CD14-positive monocyte (primary cell): ENCODE measurements at regions not wholly inside any gene's neighbourhood (a gene's known extent, or its start where the extent isn't known, plus 50 kb on each side); places are given as distances from the start of the nearest gene placed in this dataset.

Experiments
- DNase-seq, 3 donors: peaks; one replicate each; pipeline ENCODE4 v3.0.0-alpha.2; 2011 to 2022
- H2AFZ ChIP-seq: 2 replicates; pipeline ENCODE4 v1.6.0; 2012; ENCODE audit warnings: mild to moderate bottlenecking, low read depth, low read length, inconsistent platforms; ENCODE audit not compliant: insufficient read depth, poor library complexity, severe bottlenecking
- H3K27ac ChIP-seq, 2 donors: 1 replicate in 1 of 2; 2 replicates in 1 of 2; pipeline ENCODE4 v1.5.1; 2012 to 2013; ENCODE audit warnings: low read length in 2 of 2, control low read depth in 1 of 2, inconsistent platforms in 1 of 2, low read depth in 1 of 2, mild to moderate bottlenecking in 1 of 2
- H3K27me3 ChIP-seq, 2 donors: one replicate each; pipeline versions ENCODE4 v1.6.0 to v1.6.1; 2011 to 2013; ENCODE audit warnings: low read length in 2 of 2; ENCODE audit not compliant: control insufficient read depth in 2 of 2, insufficient read depth in 2 of 2
- H3K36me3 ChIP-seq, 2 donors: replicated peaks in 1 of 2; 1 replicate in 1 of 2; 2 replicates in 1 of 2; pipeline versions ENCODE4 v1.5.1 to v1.6.1; 2012 to 2013; ENCODE audit warnings: low read length in 2 of 2, control low read depth in 1 of 2, inconsistent platforms in 1 of 2, mild to moderate bottlenecking in 1 of 2; ENCODE audit not compliant: insufficient read depth in 2 of 2, control insufficient read depth in 1 of 2
- H3K4me1 ChIP-seq, 2 donors: 1 replicate in 1 of 2; 2 replicates in 1 of 2; pipeline versions ENCODE4 v1.5.1 to v1.6.1; 2012 to 2013; ENCODE audit warnings: low read length in 2 of 2, control low read depth in 1 of 2, inconsistent platforms in 1 of 2, mild to moderate bottlenecking in 1 of 2, moderate library complexity in 1 of 2; ENCODE audit not compliant: insufficient read depth in 2 of 2, control insufficient read depth in 1 of 2
- H3K4me2 ChIP-seq: replicated peaks from 2 replicates; pipeline ENCODE3; 2012; ENCODE audit warnings: low read length, moderate library complexity, mild to moderate bottlenecking; ENCODE audit not compliant: poor library complexity, severe bottlenecking; ENCODE audit errors: extremely low read depth
- H3K4me3 ChIP-seq, 3 experiments: fragments of 200-600 bp in 1 of 3; sonication (generic) in 1 of 3; replicated peaks in 1 of 3; 1 replicate in 2 of 3; 2 replicates in 1 of 3; pipeline ENCODE4 v1.5.1; 2011 to 2013; ENCODE audit warnings: low read length in 3 of 3, mild to moderate bottlenecking in 3 of 3, control low read depth in 2 of 3, low read depth in 2 of 3, inconsistent platforms in 1 of 3, moderate library complexity in 1 of 3
- H3K79me2 ChIP-seq: 2 replicates; pipeline ENCODE4 v1.6.0; 2012; ENCODE audit warnings: mild to moderate bottlenecking, control low read depth, inconsistent platforms, low read length, moderate library complexity; ENCODE audit not compliant: insufficient read depth
- H3K9ac ChIP-seq: 2 replicates; pipeline ENCODE4 v1.6.0; 2017; ENCODE audit warnings: low read length, mild to moderate bottlenecking; ENCODE audit not compliant: insufficient read depth, poor library complexity, severe bottlenecking
- H3K9me3 ChIP-seq, 2 donors: replicated peaks in 1 of 2; 1 replicate in 1 of 2; 2 replicates in 1 of 2; pipeline versions ENCODE4 v1.5.1 to v1.6.1; 2012 to 2013; ENCODE audit warnings: low read length in 2 of 2, control low read depth in 1 of 2; ENCODE audit not compliant: control insufficient read depth in 1 of 2, insufficient read depth in 1 of 2
- H4K20me1 ChIP-seq: 2 replicates; pipeline ENCODE4 v1.6.0; 2012; ENCODE audit warnings: mild to moderate bottlenecking, low read length, control low read depth, moderate library complexity; ENCODE audit not compliant: insufficient read depth
- H3K27ac Mint-ChIP-seq, 7 donors: one replicate each; pipeline ENCODE4 v1.8.0; 2020; ENCODE audit warnings: mild to moderate bottlenecking in 7 of 7, mixed read lengths in 7 of 7, moderate library complexity in 6 of 7, inconsistent platforms in 2 of 7
- H3K27me3 Mint-ChIP-seq, 3 donors: one replicate each; pipeline ENCODE4 v1.8.0; 2021 to 2022; ENCODE audit warnings: low read depth in 3 of 3, mild to moderate bottlenecking in 3 of 3, mixed read lengths in 3 of 3, moderate library complexity in 3 of 3, inconsistent platforms in 1 of 3
- H3K36me3 Mint-ChIP-seq, 2 donors: one replicate each; pipeline ENCODE4 v1.8.0; 2020; ENCODE audit warnings: mixed read lengths in 2 of 2, inconsistent platforms in 1 of 2, mild to moderate bottlenecking in 1 of 2
- H3K4me1 Mint-ChIP-seq: one replicate; pipeline ENCODE4 v1.8.0; 2020; ENCODE audit warnings: mild to moderate bottlenecking, mixed read lengths
- H3K4me3 Mint-ChIP-seq, 2 donors: one replicate each; pipeline ENCODE4 v1.8.0; 2020; ENCODE audit warnings: mild to moderate bottlenecking in 2 of 2, mixed read lengths in 2 of 2, moderate library complexity in 1 of 2
- H3K9me3 Mint-ChIP-seq, 7 donors: one replicate each; pipeline ENCODE4 v1.8.0; 2020 to 2022; ENCODE audit warnings: mixed read lengths in 7 of 7, mild to moderate bottlenecking in 6 of 7, moderate library complexity in 6 of 7, inconsistent platforms in 2 of 7
- CTCF ChIP-seq: fragments of 200-600 bp; IDR thresholded peaks from one replicate; pipeline ENCODE4 v1.8.0; 2022; ENCODE audit warnings: antibody characterized with exemption, mild to moderate bottlenecking
- WGBS: methylation state at CpG from one replicate; pipeline ENCODE4 v1.1.5; 2013; ENCODE audit warnings: missing lambda C conversion rate; ENCODE audit not compliant: insufficient coverage; 5-methylcytosine and 5-hydroxymethylcytosine counted together
- intact Hi-C, 2 donors: fragments of 100-400 bp; cut with micrococcal nuclease; formaldehyde crosslinking; loops; one replicate each; pipeline versions ENCODE4 v1.15.0 to v1.15.1; 2023

- Histone ChIP-seq H4K20me1 (no peaks in the 10 kb centered on the region), H3K27me3 (no peaks in the 10 kb centered on the region), H3K4me3 (no peak overlapping the region), H3K27ac (no peak overlapping the region), H3K4me2 (no peak overlapping the region), H3K9ac (no peak overlapping the region), H3K36me3 (no peaks in the 10 kb centered on the region), H3K9me3 (no peaks in the 10 kb centered on the region), H3K4me1 (no peaks in the 10 kb centered on the region), H2AFZ (no peak overlapping the region), H3K79me2 (no peaks in the 10 kb centered on the region)
- Mint-ChIP-seq H3K4me1 (no peaks in the 10 kb centered on the region), H3K27ac (no peak overlapping the region), H3K4me3 (no peak overlapping the region), H3K27me3 (peaks cover 1 to 2% (median 2%) of the 10 kb centered on the region in 3 donors), H3K36me3 (no peaks in the 10 kb centered on the region), H3K9me3 (peaks cover 0 to 2% (median 0%) of the 10 kb centered on the region in 7 donors)
- no peak for DNase-seq
- intact Hi-C loops = no loop called here
- TF ChIP-seq CTCF = no peak
- WGBS = no CpG with 5 or more reads among the region's 1 CpG
Measured at GRCh38 chr12:66733321-66733720, 54.4 kb upstream of the GRIP1 start.

GRCh38 chr12:66733839-66734238 lies 55.0 kb upstream of the GRIP1 start:
- no peak overlapping the region for H3K4me2 ChIP-seq
- no peak overlapping the region for H3K9ac ChIP-seq
- no peak for TF ChIP-seq CTCF
- no peaks in the 10 kb centered on the region for H3K36me3 Mint-ChIP-seq
- H3K79me2 ChIP-seq = no peaks in the 10 kb centered on the region
- DNase-seq = no peak
- peaks cover 1 to 4% (median 2%) of the 10 kb centered on the region in 3 donors for H3K27me3 Mint-ChIP-seq
- H3K9me3 ChIP-seq = no peaks in the 10 kb centered on the region
- H3K27ac ChIP-seq = no peak overlapping the region
- no peak overlapping the region for H3K4me3 ChIP-seq
- intact Hi-C loops = no loop called here
- no peaks in the 10 kb centered on the region for H3K4me1 ChIP-seq
- H3K27me3 ChIP-seq = no peaks in the 10 kb centered on the region
- no peak overlapping the region for H2AFZ ChIP-seq
- H3K27ac Mint-ChIP-seq = no peak overlapping the region
- H3K36me3 ChIP-seq = no peaks in the 10 kb centered on the region
- H3K9me3 Mint-ChIP-seq = peaks cover 0 to 2% (median 0%) of the 10 kb centered on the region in 7 donors
- WGBS = 100% methylated on average over 2 of the region's 4 CpGs
- H4K20me1 ChIP-seq = no peaks in the 10 kb centered on the region
- H3K4me3 Mint-ChIP-seq = no peak overlapping the region
- H3K4me1 Mint-ChIP-seq = no peaks in the 10 kb centered on the region
